ENCODE measurements at regions not wholly inside any gene's neighbourhood (a gene's known extent, or its start where the extent isn't known, plus 50 kb on each side); places are given as distances from the start of the nearest gene placed in this dataset.

DNA sequence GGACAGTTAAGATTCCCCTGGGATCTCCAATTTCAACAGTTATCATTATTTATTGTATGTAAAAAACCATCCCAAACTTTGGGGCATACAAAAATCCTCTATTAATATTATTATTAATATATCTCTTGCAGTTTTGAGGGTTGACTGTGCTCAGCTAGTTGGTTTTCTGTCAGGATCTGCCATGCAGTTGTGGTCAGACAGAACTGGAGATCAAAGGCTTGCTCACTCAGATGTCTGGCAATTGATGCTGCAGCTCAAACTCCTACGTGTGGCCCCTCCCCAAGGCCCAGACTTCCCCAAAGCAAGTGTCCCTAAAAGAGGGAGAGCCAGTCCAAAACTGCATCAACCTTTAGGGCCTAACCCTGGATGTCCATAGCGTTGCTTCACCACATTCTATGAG is 204.7 kb downstream of the TTC32 start:
- TF ChIP-seq, protein P1, sequence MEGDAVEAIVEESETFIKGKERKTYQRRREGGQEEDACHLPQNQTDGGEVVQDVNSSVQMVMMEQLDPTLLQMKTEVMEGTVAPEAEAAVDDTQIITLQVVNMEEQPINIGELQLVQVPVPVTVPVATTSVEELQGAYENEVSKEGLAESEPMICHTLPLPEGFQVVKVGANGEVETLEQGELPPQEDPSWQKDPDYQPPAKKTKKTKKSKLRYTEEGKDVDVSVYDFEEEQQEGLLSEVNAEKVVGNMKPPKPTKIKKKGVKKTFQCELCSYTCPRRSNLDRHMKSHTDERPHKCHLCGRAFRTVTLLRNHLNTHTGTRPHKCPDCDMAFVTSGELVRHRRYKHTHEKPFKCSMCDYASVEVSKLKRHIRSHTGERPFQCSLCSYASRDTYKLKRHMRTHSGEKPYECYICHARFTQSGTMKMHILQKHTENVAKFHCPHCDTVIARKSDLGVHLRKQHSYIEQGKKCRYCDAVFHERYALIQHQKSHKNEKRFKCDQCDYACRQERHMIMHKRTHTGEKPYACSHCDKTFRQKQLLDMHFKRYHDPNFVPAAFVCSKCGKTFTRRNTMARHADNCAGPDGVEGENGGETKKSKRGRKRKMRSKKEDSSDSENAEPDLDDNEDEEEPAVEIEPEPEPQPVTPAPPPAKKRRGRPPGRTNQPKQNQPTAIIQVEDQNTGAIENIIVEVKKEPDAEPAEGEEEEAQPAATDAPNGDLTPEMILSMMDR (conservative IDR thresholded peaks at IDR 0.05): no peak
- H3K4me1 Mint-ChIP-seq: no peaks in the 10 kb centered on the region
- no peak overlapping the region for H3K14ac ChIP-seq (ENCODE audit: insufficient read depth, low read length)

More for the DNA sequence above, 204.7 kb downstream of the TTC32 start:
- H3K9ac ChIP-seq (ENCODE audit: extremely low read depth, insufficient read length, low read length): no peak overlapping the region
- peaks cover 4 to 8% of the 10 kb centered on the region in 2 experiments; a peak in 3 of 5 replicates for H3K9me3 Mint-ChIP-seq
- H3K4me3 Mint-ChIP-seq: no peak overlapping the region
- H3K23me2 ChIP-seq (ENCODE audit: insufficient read length, low read depth, low read length, poor library complexity, severe bottlenecking): no peaks in the 10 kb centered on the region
- H2BK12ac ChIP-seq (ENCODE audit: insufficient read length, low read depth, low read length): no peak overlapping the region
- H3K27ac Mint-ChIP-seq: no peak overlapping the region
- H4K8ac ChIP-seq (replicated peaks; ENCODE audit: insufficient read length, low read depth, low read length): no peak overlapping the region
- no peak overlapping the region for H3K4ac ChIP-seq (ENCODE audit: low read depth, low read length)
- no peaks in the 10 kb centered on the region; a peak in 1 of 7 replicates for H3K36me3 Mint-ChIP-seq (ENCODE audit: insufficient read depth in 1 of 3, low read depth in 3 of 3)
- no peaks in the 10 kb centered on the region for H4K20me1 ChIP-seq (ENCODE audit: control insufficient read depth, insufficient read depth, insufficient read length)
- H3K9me3 ChIP-seq (ENCODE audit: control insufficient read depth, low read depth, low read length): no peaks in the 10 kb centered on the region
- H3K23ac ChIP-seq (ENCODE audit: insufficient read length, low read depth, low read length): no peak overlapping the region
- no peak overlapping the region for H2AK5ac ChIP-seq (ENCODE audit: insufficient read length, low read length)
- H3K79me2 ChIP-seq (ENCODE audit: insufficient read depth, low read length): no peaks in the 10 kb centered on the region
- H2BK15ac ChIP-seq (ENCODE audit: low read depth, low read length): no peak overlapping the region
- no peaks in the 10 kb centered on the region; the same call in 1 of the 2 replicates for H3K27me3 Mint-ChIP-seq (ENCODE audit: low read depth)
- H3K27me3 ChIP-seq (ENCODE audit: insufficient read depth, low read length): no peaks in the 10 kb centered on the region
- no peak overlapping the region for H4K5ac ChIP-seq (ENCODE audit: insufficient read length, low read depth, low read length)
- H3K18ac ChIP-seq (ENCODE audit: insufficient read length, low read depth, low read length): no peak overlapping the region
- DNase-seq: no peak
- H4K91ac ChIP-seq (ENCODE audit: insufficient read length, low read depth, low read length): no peak overlapping the region
- H2AFZ ChIP-seq (ENCODE audit: low read length): no peak overlapping the region
- WGBS (ENCODE audit: extremely low coverage, insufficient read length, low lambda C conversion rate): no CpG with 5 or more reads among the region's 2 CpGs
- no peak overlapping the region for H3T11ph ChIP-seq (ENCODE audit: low read length)
- H3K79me1 ChIP-seq (ENCODE audit: insufficient read depth, low read depth, low read length, poor library complexity, severe bottlenecking): no peaks in the 10 kb centered on the region
- H3K56ac ChIP-seq (ENCODE audit: insufficient read length, low read depth, low read length): no peak overlapping the region
- no peak overlapping the region for H2BK20ac ChIP-seq (ENCODE audit: low read depth, low read length, poor library complexity, severe bottlenecking)
- H3K4me1 ChIP-seq (ENCODE audit: insufficient read depth, low read length): no peaks in the 10 kb centered on the region
- no peak overlapping the region for H3K27ac ChIP-seq (ENCODE audit: insufficient read length, low read depth, low read length)
- no peak overlapping the region for H2BK5ac ChIP-seq (ENCODE audit: insufficient read length, low read length)
- H2BK120ac ChIP-seq (ENCODE audit: low read depth, low read length, poor library complexity, severe bottlenecking): no peak overlapping the region
- H3K4me2 ChIP-seq (ENCODE audit: insufficient read depth, insufficient read length, low read length): no peak overlapping the region

Measured in H9 (cell line).